ENCODE measurements at regions not wholly inside any gene's neighbourhood (a gene's known extent, or its start where the extent isn't known, plus 50 kb on each side); places are given as distances from the start of the nearest gene placed in this dataset.

- DNase-seq (ENCODE audit: low spot score) = no peak
Observed at GRCh38 chr18:37698508-37699040, 133.0 kb upstream of the CELF4 start.

DNA sequence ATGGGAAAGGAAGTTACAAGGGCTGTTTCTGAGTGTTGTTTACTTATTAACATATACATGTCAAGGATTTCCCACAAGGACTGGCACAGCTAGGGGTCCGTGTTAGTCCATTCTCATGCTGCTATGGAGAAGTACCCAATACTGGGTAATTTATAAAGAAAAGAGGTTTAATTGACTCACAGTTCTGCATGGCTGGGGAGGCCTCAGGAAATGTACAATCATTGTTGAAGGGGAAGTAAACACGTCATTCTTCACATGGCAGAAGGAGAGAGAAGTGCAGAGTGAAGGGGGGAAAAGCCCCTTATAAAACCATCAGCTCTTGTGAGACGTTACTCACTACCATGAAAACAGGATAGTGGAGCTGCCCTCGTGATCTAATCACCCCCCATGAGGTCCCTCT is 128.9 kb upstream of the CELF4 start:
- DNase-seq (ENCODE audit: low spot score) = no peak

DNA sequence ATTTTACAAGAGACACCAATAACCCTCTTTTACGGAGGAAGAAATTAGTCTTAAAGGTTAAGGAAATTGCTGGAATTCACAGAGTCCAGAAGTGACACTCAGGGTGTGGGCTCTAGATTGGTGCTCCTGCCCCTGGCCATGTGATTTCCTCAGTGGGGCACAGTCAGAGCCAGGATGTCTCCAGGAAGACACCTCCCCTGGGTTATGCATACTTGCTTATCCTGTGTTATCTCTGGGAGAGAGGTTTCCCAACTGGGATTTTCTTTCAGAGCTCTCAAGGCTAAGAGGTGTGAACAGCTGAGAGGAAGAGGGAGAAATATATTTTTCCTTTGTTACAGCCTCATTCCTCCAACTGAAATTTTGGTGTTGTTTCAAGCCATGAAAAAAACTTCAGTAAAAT is 125.6 kb upstream of the CELF4 start:
- DNase-seq (ENCODE audit: low spot score) = no peak

DNA sequence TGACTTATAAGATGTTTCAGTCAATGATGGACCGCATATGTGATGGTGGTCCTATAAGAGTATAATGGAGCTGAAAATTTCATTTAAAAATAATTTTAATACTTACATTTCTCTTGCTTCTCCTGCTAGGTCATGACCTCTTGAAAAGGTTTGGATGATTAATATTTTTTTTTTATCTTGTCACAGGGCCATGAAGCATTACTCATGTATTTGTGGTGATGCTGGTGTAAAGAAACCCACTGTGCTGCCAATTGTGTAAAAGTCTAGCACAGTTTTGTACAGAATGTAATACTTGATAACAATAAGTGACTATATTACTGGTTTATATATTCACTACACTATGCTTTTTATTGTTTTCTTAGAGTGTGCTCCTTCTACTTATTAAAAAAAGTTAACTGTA is 124.2 kb upstream of the CELF4 start:
- no peak for DNase-seq (ENCODE audit: low spot score)

DNA sequence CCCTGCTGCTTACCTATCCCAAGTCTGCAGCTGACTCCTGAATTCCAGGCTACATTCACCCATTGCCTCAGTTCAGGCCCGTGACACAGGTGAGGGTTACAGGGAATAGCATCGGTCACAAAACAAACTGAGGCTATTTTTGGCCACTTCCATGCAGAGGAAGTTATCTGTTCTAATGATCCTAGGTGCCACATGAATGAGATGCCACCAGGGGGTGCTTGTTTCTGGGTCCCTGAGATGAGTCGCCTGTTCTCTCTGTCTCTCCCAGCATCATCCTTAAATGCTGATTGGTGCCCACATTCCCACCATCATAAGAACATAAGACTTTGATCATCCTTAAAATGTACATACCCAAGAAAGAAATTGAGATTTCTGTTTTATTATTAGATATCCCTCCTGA is 119.0 kb upstream of the CELF4 start:
- no peak for DNase-seq (ENCODE audit: low spot score)

- DNase-seq (ENCODE audit: low spot score) = no peak
Observed at GRCh38 chr18:37684183-37684582, 118.6 kb upstream of the CELF4 start.

GRCh38 chr18:37680911-37681310 is 115.3 kb upstream of the CELF4 start:
- no peak for DNase-seq (ENCODE audit: low spot score)

DNA sequence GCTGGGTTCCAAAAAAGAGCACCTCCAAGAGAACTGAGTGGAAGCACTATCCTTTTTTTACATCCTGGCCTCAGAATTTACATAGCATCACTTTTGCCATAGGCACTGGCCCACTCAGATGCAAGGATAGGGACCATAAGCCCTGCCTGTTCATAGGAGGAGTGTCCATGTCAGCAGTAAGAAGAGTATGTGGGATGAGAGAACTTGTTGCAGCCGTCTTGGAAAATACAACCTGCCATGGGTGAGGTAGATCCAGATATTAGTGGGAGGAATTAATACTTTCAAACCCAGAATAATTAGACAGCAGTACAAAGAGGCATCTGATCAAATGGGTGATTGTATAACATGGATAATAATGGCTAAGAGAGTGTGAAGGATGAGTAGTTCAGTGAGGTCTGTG is 110.7 kb upstream of the CELF4 start:
- no peak for DNase-seq (ENCODE audit: low spot score)

DNA sequence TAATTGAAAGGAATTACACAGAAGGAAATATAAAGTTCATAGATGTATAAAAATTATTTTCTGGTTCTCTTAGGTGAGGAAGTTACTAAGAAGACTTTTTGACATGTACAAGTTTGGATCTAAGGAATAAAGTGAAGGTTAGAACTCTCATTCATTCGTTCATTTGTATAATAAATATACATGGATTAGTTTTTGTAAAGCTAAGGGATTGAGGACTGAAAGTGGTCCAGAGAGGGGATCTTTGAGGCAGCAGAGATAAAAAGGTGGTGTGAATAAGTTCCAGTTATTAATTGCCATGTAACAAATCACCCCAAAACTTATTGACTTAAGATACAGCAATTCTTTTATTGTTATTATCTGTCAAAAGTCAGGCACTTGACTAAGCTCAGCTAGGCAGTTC is 110.1 kb upstream of the CELF4 start:
- DNase-seq (ENCODE audit: low spot score) = no peak

GRCh38 chr18:37674570-37674969 is 109.0 kb upstream of the CELF4 start:
- DNase-seq (ENCODE audit: low spot score) = no peak

DNA sequence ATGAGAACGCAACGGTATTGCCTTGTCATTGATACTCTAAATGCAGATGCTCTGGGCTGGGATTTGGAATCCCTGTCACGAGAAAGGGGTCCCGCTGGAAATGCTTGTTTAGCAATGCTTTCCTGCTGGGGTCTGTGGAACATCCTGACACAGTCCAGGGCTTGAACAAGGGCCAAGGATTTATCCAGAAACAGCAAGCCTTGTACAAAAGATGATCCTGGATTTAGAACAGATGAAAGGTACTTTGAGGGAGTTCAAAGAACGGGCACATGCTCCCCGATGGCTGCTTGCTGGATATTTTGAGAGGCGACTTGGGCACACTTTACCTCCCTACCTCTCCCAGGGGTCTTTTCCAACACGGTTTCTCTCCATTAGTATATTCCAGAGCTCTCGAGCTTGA is 108.1 kb upstream of the CELF4 start:
- peak; percentile 14 for DNase-seq (ENCODE audit: low spot score)

DNA sequence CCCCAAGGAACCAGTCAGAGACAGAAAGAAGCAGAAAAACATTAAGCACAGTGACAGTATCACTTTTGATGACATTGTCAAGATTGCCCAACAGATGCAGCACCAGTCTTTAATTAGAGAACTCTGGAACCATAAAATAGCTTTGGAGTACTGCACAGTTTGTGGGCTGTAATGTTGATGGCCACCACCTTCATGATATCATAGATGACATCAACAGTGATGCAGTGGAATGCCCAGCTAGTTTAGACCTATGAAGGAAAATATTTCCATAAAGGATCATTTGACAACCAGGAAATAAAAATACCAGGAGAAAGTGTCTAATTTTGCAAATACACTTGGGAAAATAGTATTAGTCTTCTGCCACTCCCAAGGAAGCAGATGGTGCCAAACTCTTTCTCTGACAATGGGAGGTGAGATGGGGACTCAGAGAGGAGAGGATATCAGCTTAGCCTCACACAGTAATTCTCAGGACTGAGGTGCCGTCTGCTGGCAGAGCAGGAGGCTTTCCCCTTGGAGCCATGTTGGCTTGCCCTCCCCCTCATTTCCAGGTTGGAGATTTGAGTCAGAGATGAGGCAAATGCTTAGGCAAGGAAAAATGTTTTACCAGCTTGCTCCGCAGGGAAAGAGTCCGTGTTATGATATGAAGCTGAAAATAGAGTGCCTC is 107.5 kb upstream of the CELF4 start:
- DNase-seq (ENCODE audit: low spot score) = no peak

GRCh38 chr18:37672001-37672400 is 106.4 kb upstream of the CELF4 start:
- no peak for DNase-seq (ENCODE audit: low spot score)

- no peak for DNase-seq (ENCODE audit: low spot score)
Observed at GRCh38 chr18:37671530-37671929, 105.9 kb upstream of the CELF4 start.

GRCh38 chr18:37671119-37671518 is 105.5 kb upstream of the CELF4 start:
- no peak for DNase-seq (ENCODE audit: low spot score)

DNA sequence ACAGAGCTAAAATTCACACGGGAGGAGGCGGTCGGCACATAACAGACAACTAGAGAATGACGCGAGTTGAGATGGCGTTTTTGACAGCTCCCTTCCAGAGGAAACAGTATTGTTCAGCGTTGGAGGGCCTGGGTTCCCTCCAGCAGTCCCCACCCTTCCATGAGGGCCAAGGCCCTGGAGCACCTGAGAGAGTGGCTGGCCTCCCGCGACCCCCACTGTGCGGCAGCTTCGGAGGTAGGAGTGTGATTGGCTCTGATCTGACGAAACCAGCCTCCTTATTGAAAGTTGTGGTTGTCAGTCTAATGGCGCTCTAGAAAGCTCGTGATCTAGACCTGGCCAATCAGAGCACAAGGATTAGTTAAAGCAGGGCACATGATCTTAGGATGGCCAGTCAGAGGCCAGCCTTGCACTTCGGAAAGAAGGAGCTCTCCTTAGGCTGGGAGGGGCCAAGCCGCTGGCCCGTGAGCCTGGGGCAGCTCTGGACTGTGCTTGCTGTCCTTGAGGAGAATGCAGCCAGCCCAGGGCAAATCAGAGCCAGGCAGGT is 104.5 kb upstream of the CELF4 start:
- DNase-seq (ENCODE audit: low spot score) = no peak

GRCh38 chr18:37668971-37669747 is 103.6 kb upstream of the CELF4 start:
- DNase-seq (ENCODE audit: low spot score) = no peak

DNA sequence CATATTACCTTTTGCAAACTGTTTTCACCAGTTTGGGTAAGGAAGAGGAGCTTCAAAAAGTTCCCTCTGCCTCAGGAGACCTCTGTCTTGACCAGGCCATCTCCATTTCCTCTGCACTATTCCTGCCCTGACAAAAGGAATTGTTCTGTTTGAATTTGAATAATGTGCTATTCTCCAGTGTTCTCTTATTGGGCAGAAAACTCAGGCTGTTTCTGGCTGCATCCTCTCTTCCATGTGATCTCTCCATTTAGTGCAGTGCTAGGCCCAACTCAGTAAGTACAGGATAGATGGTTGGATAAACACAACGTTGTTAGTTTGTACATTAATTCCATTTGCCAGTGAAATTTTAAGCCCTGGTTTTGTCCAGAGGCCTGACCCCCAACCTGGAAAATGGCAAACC is 102.2 kb upstream of the CELF4 start:
- no peak for DNase-seq (ENCODE audit: low spot score)

GRCh38 chr18:37666991-37667390 is 101.4 kb upstream of the CELF4 start:
- no peak for DNase-seq (ENCODE audit: low spot score)

- no peak for DNase-seq (ENCODE audit: low spot score)
Observed at GRCh38 chr18:37666451-37666850, 100.9 kb upstream of the CELF4 start.

GRCh38 chr18:37665346-37665745 is 99.7 kb upstream of the CELF4 start:
- DNase-seq (ENCODE audit: low spot score) = no peak

- no peak for DNase-seq (ENCODE audit: low spot score)
Observed at GRCh38 chr18:37663446-37663845, 97.8 kb upstream of the CELF4 start.

Measured in ureter (tissue), 1 donor.